Posterior cingulate gyrus (tissue), 11 donors: ENCODE measurements at regions not wholly inside any gene's neighbourhood (a gene's known extent, or its start where the extent isn't known, plus 50 kb on each side); places are given as distances from the start of the nearest gene placed in this dataset.
"Not testable (repeated sequence)": the region's sequence is repeated elsewhere in the genome, so short reads cannot be mapped to it uniquely, and the experiment has no call there.

Experiments used
- DNase-seq, 10 donors: peaks; one replicate each; pipeline versions ENCODE4 v3.0.0 to v3.0.0-alpha.2; 2020 to 2021; ENCODE audit warnings: mixed read lengths in 3 of 10
- intact Hi-C: fragments of 100-400 bp; cut with DNase I; formaldehyde crosslinking; loops from one replicate; pipeline ENCODE4 v1.15.1; 2023

- intact Hi-C loops = no loop called here
- DNase-seq = no peak
These were observed 397.0 kb downstream of the GPAT3 start for GRCh38 chr4:83932750-83933391.

DNA sequence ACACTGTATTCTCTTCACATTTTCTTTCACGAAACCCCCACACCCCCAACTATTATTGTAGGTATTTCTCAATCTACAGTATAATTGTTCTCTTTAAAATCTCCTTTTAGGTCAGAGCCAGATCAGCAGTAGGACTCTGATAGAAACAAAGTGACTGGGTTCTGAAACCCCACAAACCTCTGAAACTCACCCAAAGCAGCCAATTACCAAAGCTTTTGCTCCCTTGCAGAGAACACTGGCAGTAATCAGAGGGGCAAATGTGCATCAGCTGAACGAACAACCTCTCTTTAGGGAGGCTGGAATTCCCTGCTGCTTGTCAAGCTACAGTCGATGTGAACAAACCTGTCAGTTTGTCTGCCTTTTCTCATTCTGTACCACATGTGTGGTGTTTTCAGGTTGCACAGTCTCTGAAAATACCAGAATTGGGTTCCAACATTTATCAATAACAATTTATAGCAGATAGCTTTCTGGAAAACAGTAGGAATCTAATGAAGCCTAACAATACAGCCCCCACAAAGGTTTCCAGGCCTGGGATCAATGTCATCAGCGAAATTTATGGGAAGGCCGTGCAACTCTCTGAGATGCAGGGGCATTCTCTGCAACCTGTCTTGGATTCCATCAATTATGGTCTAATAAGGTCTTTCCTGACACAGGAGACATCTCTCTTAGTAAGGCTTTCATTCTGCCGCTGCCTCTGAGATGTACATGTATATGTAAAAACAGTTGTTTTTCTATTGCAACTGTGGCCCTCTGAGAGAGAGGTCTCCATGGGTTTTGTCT lies 395.9 kb downstream of the GPAT3 start:
- intact Hi-C loops = no loop called here
- DNase-seq = no peak

DNA sequence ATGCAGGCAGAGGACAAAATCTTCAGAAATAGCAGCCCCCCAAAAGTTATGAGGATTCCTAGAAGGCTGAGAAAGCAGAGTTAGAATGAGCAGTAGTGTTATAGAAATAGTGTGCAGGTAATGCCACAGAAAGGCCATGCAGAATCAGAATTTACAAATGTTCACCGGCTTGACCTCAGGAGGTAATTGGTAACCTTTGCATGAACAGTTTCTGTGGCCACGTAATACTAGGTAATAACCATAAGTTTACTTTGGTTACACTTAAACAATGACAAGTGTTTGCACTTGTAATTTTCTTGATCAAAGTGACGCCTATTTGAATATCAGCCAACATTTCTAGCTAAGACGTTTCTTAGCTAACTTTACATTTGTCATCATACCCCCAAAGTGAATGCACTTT lies 393.6 kb downstream of the GPAT3 start:
- intact Hi-C loops = no loop called here
- no peak for DNase-seq

DNA sequence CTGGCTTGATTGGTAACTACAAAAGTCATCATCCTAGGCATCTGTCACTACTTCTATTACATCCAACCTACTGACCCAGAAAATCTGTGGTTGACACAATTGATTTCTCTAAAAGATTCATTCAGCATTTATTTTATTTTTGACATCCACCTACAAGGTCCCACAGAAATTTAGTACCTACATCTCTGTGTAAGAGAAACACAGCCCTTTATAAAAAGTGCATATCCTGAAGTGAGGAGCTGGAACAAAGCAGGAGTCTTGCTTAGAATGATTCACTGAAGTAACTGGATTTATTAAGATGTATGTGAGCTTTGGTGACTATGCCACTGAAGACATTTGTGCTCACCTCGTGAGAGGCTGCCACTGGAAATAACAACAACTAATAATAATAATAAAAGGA lies 391.0 kb downstream of the GPAT3 start:
- no peak for DNase-seq
- intact Hi-C loops = no loop called here

DNA sequence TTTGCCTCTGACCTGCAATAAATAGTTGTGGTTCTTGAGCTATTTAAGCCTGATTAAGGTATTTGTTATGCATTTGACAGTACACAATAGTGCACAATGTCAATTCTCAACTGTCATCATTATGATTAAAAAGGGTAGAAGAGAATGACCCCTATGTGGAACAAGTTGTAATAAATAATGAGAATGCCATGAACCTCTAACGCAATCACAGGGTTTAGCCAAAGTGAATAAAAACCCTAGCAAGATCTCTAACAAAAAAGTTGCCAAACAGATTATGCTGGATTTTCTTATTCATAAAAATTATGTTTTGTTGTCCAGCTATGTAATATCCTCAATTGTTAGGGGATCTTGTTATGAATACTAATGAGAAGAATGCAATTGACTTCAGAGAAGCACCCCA lies 387.4 kb downstream of the GPAT3 start:
- DNase-seq = no peak
- intact Hi-C loops = no loop called here

DNA sequence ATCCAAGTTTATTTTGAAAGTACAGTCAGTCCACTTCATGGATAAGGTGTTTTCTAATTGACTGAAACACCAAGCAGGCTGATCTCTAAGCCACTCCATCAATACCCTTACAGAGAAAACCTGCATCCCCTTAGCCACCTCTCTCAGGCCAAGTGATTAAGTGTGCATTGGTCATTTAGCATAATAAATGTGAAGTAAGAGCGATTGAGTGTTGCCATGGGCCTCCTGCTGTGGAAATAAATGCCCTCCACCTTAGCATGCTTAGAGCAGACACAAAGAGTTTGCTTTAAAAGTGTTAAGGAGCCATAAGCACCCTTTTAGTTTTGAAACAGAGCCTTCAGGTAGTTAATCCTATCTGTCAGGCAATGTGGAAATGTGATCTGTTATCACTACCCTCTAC lies 386.5 kb downstream of the GPAT3 start:
- intact Hi-C loops = no loop called here
- no peak for DNase-seq

DNA sequence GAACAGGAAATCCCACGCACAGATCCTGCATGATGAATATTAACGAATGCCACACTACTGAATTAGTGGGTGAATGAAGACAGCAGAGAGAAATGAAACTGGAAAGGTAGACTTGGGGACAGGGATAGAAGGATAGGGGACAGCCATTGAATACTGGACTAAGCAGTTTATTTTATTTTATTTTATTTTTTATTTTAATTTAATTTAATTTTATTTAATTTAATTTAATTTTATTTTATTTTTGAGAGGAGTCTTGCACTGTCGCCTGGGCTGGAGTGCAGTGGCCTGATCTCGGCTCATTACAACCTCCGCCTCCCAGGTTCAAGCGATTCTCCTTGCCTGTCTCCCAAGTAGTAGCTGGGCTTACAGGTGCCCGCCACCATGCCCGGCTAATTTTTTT lies 385.2 kb downstream of the GPAT3 start:
- peak in 1 of 10 donors; percentile 50 for DNase-seq
- intact Hi-C loops = no loop called here

DNA sequence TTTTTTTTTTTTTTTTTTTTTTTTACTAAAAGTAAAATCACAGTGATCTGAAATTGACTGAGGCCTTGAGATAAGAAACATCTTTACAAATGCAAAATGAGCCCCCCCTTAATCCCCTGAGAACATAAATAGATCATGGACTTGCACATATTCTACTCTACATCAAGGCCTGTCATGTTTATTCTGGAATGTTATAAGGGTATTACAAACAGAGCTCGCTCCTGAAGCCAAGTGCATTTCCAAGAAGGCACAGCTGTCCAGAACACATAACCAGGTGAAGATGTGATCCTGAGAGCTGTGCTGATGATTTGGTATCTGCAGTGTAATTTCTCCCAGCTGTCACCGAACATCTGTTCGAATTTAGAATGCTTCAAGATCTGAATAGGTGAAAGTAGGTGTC lies 384.5 kb downstream of the GPAT3 start:
- no peak for DNase-seq
- intact Hi-C loops = no loop called here

DNA sequence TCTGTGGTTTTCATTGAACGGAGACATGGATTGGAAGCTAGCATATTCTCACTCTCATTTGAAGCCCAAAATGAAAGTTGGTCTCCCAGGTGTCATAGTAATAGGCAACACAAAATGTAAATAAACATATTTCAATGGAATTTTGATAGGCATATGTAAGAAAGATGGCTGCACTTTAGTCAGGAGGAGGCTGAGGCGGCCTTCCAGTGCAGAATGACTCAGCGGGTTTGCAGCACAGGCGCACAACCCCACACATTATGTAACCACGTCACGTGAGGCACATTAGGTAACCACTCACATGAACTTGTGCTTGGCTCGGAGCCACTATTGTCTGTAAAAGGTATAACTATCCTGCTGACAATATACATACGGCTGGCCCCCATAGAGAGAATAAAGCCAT lies 381.7 kb downstream of the GPAT3 start:
- no peak for DNase-seq
- intact Hi-C loops = no loop called here

GRCh38 chr4:83910693-83911092 lies 374.8 kb downstream of the GPAT3 start:
- no peak for DNase-seq
- intact Hi-C loops = no loop called here

DNA sequence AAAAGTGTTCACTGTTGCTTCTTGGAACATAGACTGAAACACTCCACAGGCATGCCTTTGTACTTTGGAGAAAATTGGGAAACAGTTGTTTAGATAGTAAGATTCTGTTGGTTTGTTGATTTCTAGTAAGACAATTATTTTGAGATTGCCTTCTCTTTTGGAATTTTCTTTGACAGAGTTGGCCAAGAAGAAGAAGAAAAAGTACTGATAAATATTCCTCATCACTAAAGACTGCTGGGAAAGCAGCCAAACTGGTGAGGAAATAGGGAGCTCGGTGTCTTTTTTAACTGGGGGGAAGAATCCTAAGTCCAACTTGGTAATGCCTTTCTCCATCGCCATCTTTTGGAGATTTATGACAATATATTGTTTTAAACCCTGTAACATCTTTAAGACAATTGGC lies 370.7 kb downstream of the GPAT3 start:
- intact Hi-C loops = no loop called here
- DNase-seq = no peak

- intact Hi-C loops = no loop called here
- DNase-seq = no peak
These were observed 370.0 kb downstream of the GPAT3 start for GRCh38 chr4:83905952-83906351.

DNA sequence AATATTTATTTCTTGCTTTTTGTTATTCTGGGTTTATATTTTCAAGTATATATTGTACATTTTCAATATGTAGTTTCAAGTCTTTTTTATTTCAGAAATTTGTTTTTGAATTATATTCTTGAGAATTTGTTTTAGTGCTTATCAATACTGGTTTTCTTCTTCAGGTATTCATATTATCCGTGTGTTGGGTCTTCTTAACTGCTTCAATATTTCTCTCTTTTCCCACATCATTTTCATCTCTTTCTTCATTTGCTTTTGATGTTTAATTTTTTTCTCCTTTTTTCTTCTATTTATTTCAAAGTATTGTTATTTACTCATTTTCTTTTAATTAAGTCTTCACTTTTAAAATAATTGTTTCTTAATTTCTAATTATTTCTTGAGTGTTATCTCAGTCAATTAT lies 367.8 kb downstream of the GPAT3 start:
- intact Hi-C loops = not testable (repeated sequence)

GRCh38 chr4:83894831-83895230 lies 358.9 kb downstream of the GPAT3 start:
- intact Hi-C loops = no loop called here

More for the DNA sequence above, 367.8 kb downstream of the GPAT3 start:
- not testable (repeated sequence) for DNase-seq

DNA sequence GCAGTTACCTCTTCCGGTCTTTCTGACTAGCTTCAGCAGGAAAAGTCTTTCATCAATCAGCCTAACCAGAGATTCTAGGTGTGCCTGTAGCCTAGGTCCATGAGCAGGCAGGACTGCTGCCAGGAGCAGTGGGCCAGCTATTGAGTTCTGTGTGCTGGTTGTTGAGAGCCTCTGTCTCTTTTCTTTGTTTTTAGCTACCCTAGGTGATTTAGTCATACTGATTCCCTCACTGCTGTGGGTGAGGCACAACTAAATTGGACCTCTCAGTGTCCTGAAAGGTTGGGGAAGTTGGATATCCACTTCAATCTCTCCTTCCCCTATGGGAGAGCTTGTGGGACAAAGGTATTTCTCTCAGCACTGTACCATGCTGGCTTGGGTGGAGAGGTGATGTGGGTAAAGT lies 354.9 kb downstream of the GPAT3 start:
- DNase-seq = peak in 1 of 10 donors; percentile 12
- intact Hi-C loops = no loop called here

More at GRCh38 chr4:83894831-83895230, 358.9 kb downstream of the GPAT3 start:
- DNase-seq = peak in 1 of 10 donors; percentile 40

GRCh38 chr4:83890231-83890630 lies 354.3 kb downstream of the GPAT3 start:
- intact Hi-C loops = no loop called here
- DNase-seq = no peak

- intact Hi-C loops = no loop called here
- DNase-seq = no peak
These were observed 353.9 kb downstream of the GPAT3 start for GRCh38 chr4:83889802-83890201.

- intact Hi-C loops = no loop called here
- no peak for DNase-seq
These were observed 349.6 kb downstream of the GPAT3 start for GRCh38 chr4:83885256-83886182.

DNA sequence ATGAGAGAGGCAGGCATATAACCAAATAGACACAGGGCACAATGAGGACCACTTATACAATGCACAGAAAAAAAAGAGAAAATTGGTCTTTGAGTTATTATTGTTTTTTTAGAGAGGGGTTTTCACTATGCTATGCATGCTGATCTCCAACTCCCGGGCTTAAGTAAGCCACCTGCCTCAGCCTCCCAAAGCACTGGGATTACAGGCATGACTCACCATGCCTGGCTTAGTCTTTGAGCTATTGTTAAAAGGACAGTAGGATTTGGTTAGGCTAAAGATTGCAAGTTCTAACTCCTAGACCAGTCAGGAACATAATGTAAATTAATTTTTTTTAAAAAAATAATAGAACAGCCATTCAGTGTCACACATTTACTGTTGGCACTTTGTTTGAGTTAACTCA lies 340.1 kb downstream of the GPAT3 start:
- intact Hi-C loops = no loop called here
- DNase-seq = no peak

GRCh38 chr4:83875437-83875836 lies 339.5 kb downstream of the GPAT3 start:
- no peak for DNase-seq
- intact Hi-C loops = no loop called here

DNA sequence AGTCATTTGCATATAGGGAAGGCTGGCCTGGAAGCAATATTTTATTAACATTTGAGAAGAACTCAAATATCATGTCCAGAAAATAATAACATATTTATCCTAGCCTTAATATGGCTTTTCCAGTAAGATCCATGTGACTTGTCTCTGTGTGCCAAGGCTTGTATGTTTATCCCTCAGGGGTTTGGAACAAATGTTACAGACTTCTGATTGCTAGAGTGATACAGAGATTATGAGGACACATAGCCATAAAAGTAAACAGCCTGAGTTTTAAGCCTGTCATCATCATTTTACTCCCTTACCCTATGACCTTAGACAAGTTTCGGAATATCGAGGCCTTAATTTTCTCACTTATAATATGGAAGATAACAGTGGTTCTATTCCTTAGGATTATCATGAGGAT lies 338.1 kb downstream of the GPAT3 start:
- no peak for DNase-seq
- intact Hi-C loops = no loop called here
